ENCODE measurements at regions not wholly inside any gene's neighbourhood (a gene's known extent, or its start where the extent isn't known, plus 50 kb on each side); places are given as distances from the start of the nearest gene placed in this dataset.

DNA sequence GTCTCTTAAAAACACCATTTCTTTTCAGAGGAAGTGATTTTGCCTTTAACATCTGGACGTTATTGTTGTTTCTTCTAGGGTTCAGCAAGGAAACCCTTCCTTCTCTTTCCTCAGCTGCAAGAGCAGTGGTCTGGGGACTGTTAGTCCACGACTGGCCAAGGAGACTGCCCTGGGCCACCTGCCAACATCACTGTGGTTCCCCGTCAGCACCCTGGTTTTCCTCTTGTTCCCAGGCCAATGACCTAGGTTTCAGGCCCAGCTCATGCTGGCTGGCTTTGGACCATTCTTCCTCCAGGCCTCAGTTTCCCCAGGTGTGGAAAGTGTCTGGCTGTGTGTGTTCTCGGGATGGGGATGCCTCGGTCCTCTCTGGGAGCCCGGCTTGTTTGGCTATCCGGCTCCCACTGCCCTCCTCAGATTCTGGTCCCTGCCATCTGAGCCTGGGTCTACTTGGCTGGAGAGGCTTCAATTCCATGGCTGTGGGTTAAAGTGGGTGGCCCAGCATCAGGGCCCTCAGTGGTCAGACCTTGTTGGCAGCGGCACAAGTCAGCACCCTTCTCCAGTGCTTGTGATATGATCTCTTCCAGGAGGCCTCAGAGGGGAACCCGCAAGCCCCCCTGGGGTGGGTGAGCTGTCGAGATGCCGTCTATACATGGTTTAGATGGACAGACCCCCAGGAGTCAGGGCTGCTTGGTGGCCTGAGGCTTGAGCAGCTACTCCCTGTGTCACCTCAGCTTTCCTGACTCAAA lies 234.3 kb upstream of the HS6ST1 start:
- TF ChIP-seq, protein P1, sequence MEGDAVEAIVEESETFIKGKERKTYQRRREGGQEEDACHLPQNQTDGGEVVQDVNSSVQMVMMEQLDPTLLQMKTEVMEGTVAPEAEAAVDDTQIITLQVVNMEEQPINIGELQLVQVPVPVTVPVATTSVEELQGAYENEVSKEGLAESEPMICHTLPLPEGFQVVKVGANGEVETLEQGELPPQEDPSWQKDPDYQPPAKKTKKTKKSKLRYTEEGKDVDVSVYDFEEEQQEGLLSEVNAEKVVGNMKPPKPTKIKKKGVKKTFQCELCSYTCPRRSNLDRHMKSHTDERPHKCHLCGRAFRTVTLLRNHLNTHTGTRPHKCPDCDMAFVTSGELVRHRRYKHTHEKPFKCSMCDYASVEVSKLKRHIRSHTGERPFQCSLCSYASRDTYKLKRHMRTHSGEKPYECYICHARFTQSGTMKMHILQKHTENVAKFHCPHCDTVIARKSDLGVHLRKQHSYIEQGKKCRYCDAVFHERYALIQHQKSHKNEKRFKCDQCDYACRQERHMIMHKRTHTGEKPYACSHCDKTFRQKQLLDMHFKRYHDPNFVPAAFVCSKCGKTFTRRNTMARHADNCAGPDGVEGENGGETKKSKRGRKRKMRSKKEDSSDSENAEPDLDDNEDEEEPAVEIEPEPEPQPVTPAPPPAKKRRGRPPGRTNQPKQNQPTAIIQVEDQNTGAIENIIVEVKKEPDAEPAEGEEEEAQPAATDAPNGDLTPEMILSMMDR (IDR thresholded peaks at IDR 0.05; ENCODE audit: insufficient read depth, low read length, poor library complexity, severe bottlenecking), result no peak
- no peak for TF ChIP-seq EZH2phosphoT487 (conservative IDR thresholded peaks at IDR 0.05; ENCODE audit: low read length)
